ENCODE measurements at regions not wholly inside any gene's neighbourhood (a gene's known extent, or its start where the extent isn't known, plus 50 kb on each side); places are given as distances from the start of the nearest gene placed in this dataset.

GRCh38 chr12:90393089-90393488 is 561.9 kb downstream of the CCER1 start:
- H3K4me1 ChIP-seq (ENCODE audit: insufficient read depth, low read length) = no peaks in the 10 kb centered on the region
- H3K4me2 ChIP-seq (ENCODE audit: low read length) = no peak overlapping the region
- H3K27ac Mint-ChIP-seq (ENCODE audit: unreplicated experiment) = no peak overlapping the region
- no peak overlapping the region for H3K4me3 Mint-ChIP-seq (ENCODE audit: unreplicated experiment)
- no peak overlapping the region for H3K4me3 ChIP-seq (ENCODE audit: insufficient read depth, low read depth, low read length)
- DNase-seq (ENCODE audit: low read depth) = no peak
- H3K9me3 ChIP-seq (ENCODE audit: insufficient read depth, low read depth, low read length) = no peaks in the 10 kb centered on the region
- no peaks in the 10 kb centered on the region for H3K27me3 ChIP-seq (ENCODE audit: insufficient read depth, low read length)
- peaks cover 8% of the 10 kb centered on the region for H3K9me3 Mint-ChIP-seq (ENCODE audit: unreplicated experiment)
- H3K9ac ChIP-seq (ENCODE audit: low read length) = no peak overlapping the region
- H4K20me1 ChIP-seq (ENCODE audit: insufficient read depth, low read length) = no peaks in the 10 kb centered on the region
- H3K4me1 Mint-ChIP-seq (ENCODE audit: low read depth, unreplicated experiment) = peaks cover 5% of the 10 kb centered on the region
- H3K79me2 ChIP-seq (ENCODE audit: insufficient read depth, low read length) = no peaks in the 10 kb centered on the region
- no peak overlapping the region for H2AFZ ChIP-seq (ENCODE audit: low read depth, low read length)
- no peak for FAIRE-seq
- no peaks in the 10 kb centered on the region for H3K36me3 ChIP-seq (ENCODE audit: insufficient read depth, low read length)
- TF ChIP-seq CTCF (IDR thresholded peaks at IDR 0.05; ENCODE audit: insufficient read depth, low read depth, low read length) = no peak
- TF ChIP-seq EZH2 (IDR thresholded peaks at IDR 0.05; ENCODE audit: insufficient read depth, low read length) = no peak
- no peak overlapping the region for H3K27ac ChIP-seq (ENCODE audit: low read depth, low read length)
- H3K36me3 Mint-ChIP-seq (ENCODE audit: low read depth, unreplicated experiment) = no peaks in the 10 kb centered on the region
- H3K27me3 Mint-ChIP-seq (ENCODE audit: low read depth, unreplicated experiment) = no peaks in the 10 kb centered on the region

- no peak overlapping the region for H3K4me2 ChIP-seq (ENCODE audit: low read length)
- no peaks in the 10 kb centered on the region for H3K27me3 Mint-ChIP-seq (ENCODE audit: low read depth, unreplicated experiment)
- TF ChIP-seq CTCF (IDR thresholded peaks at IDR 0.05; ENCODE audit: insufficient read depth, low read depth, low read length) (no peak), EZH2 (IDR thresholded peaks at IDR 0.05; ENCODE audit: insufficient read depth, low read length) (no peak)
- no peaks in the 10 kb centered on the region for H3K4me1 ChIP-seq (ENCODE audit: insufficient read depth, low read length)
- no peaks in the 10 kb centered on the region for H3K36me3 ChIP-seq (ENCODE audit: insufficient read depth, low read length)
- no peak overlapping the region for H3K9ac ChIP-seq (ENCODE audit: low read length)
- H3K36me3 Mint-ChIP-seq (ENCODE audit: low read depth, unreplicated experiment) = no peaks in the 10 kb centered on the region
- H3K9me3 Mint-ChIP-seq (ENCODE audit: unreplicated experiment) = peaks cover 3% of the 10 kb centered on the region
- FAIRE-seq = no peak
- H3K4me3 ChIP-seq (ENCODE audit: insufficient read depth, low read depth, low read length) = no peak overlapping the region
- no peak overlapping the region for H3K27ac Mint-ChIP-seq (ENCODE audit: unreplicated experiment)
- H3K27me3 ChIP-seq (ENCODE audit: insufficient read depth, low read length) = no peaks in the 10 kb centered on the region
- no peaks in the 10 kb centered on the region for H3K79me2 ChIP-seq (ENCODE audit: insufficient read depth, low read length)
- H4K20me1 ChIP-seq (ENCODE audit: insufficient read depth, low read length) = no peaks in the 10 kb centered on the region
- H3K4me1 Mint-ChIP-seq (ENCODE audit: low read depth, unreplicated experiment) = peaks cover 5% of the 10 kb centered on the region
- H3K4me3 Mint-ChIP-seq (ENCODE audit: unreplicated experiment) = no peak overlapping the region
- no peak overlapping the region for H2AFZ ChIP-seq (ENCODE audit: low read depth, low read length)
- DNase-seq (ENCODE audit: low read depth) = no peak
- no peaks in the 10 kb centered on the region for H3K9me3 ChIP-seq (ENCODE audit: insufficient read depth, low read depth, low read length)
- H3K27ac ChIP-seq (ENCODE audit: low read depth, low read length) = no peak overlapping the region
These were observed 564.0 kb downstream of the CCER1 start for GRCh38 chr12:90390947-90391346.

GRCh38 chr12:90368081-90368480 is 586.9 kb downstream of the CCER1 start:
- Histone ChIP-seq H3K4me2 (ENCODE audit: low read length) (no peak overlapping the region), H3K27me3 (ENCODE audit: insufficient read depth, low read length) (no peaks in the 10 kb centered on the region), H3K27ac (ENCODE audit: low read depth, low read length) (no peak overlapping the region), H3K4me1 (ENCODE audit: insufficient read depth, low read length) (no peaks in the 10 kb centered on the region), H3K9ac (ENCODE audit: low read length) (no peak overlapping the region), H2AFZ (ENCODE audit: low read depth, low read length) (no peak overlapping the region), H3K79me2 (ENCODE audit: insufficient read depth, low read length) (no peaks in the 10 kb centered on the region), H4K20me1 (ENCODE audit: insufficient read depth, low read length) (no peaks in the 10 kb centered on the region), H3K9me3 (ENCODE audit: insufficient read depth, low read depth, low read length) (no peaks in the 10 kb centered on the region), H3K36me3 (ENCODE audit: insufficient read depth, low read length) (no peaks in the 10 kb centered on the region), H3K4me3 (ENCODE audit: insufficient read depth, low read depth, low read length) (no peak overlapping the region)
- Mint-ChIP-seq H3K36me3 (ENCODE audit: low read depth, unreplicated experiment) (no peaks in the 10 kb centered on the region), H3K4me3 (ENCODE audit: unreplicated experiment) (no peak overlapping the region), H3K9me3 (ENCODE audit: unreplicated experiment) (no peaks in the 10 kb centered on the region), H3K4me1 (ENCODE audit: low read depth, unreplicated experiment) (peaks cover 12% of the 10 kb centered on the region), H3K27me3 (ENCODE audit: low read depth, unreplicated experiment) (no peaks in the 10 kb centered on the region), H3K27ac (ENCODE audit: unreplicated experiment) (no peak overlapping the region)
- DNase-seq (ENCODE audit: low read depth) = no peak
- no peak for TF ChIP-seq CTCF (IDR thresholded peaks at IDR 0.05; ENCODE audit: insufficient read depth, low read depth, low read length)
- no peak for TF ChIP-seq EZH2 (IDR thresholded peaks at IDR 0.05; ENCODE audit: insufficient read depth, low read length)
- no peak for FAIRE-seq
